GM18870 (cell line): ENCODE measurements at regions not wholly inside any gene's neighbourhood (a gene's known extent, or its start where the extent isn't known, plus 50 kb on each side); places are given as distances from the start of the nearest gene placed in this dataset.

ENCODE experiments used
- ATAC-seq: cut with Tn5 transposase; IDR thresholded peaks from one replicate; pipeline ENCODE4 v1.9.1; 2021; ENCODE audit warnings: moderate library complexity; ENCODE audit not compliant: unreplicated experiment

- ATAC-seq: no peak
Observed at GRCh38 chr7:68491523-68492358, 1106.5 kb upstream of the AUTS2 start.

GRCh38 chr7:68492359-68492690, 1106.0 kb upstream of the AUTS2 start:
- no peak for ATAC-seq

GRCh38 chr7:68503400-68503799, 1094.9 kb upstream of the AUTS2 start:
- no peak for ATAC-seq

- ATAC-seq: no peak
Observed at GRCh38 chr7:68504716-68505115, 1093.6 kb upstream of the AUTS2 start.

- ATAC-seq: no peak
Observed at GRCh38 chr7:68505721-68506120, 1092.6 kb upstream of the AUTS2 start.

GRCh38 chr7:68507668-68508067, 1090.6 kb upstream of the AUTS2 start:
- no peak for ATAC-seq

- no peak for ATAC-seq
Observed at GRCh38 chr7:68509054-68509453, 1089.2 kb upstream of the AUTS2 start.

GRCh38 chr7:68509603-68510002, 1088.7 kb upstream of the AUTS2 start:
- ATAC-seq: no peak

GRCh38 chr7:68511281-68511680, 1087.0 kb upstream of the AUTS2 start:
- no peak for ATAC-seq

GRCh38 chr7:68512466-68512865, 1085.8 kb upstream of the AUTS2 start:
- ATAC-seq: no peak

GRCh38 chr7:68518060-68518459, 1080.2 kb upstream of the AUTS2 start:
- no peak for ATAC-seq

- ATAC-seq: no peak
Observed at GRCh38 chr7:68524126-68524525, 1074.1 kb upstream of the AUTS2 start.

GRCh38 chr7:68529221-68529620, 1069.1 kb upstream of the AUTS2 start:
- no peak for ATAC-seq

GRCh38 chr7:68535266-68535665, 1063.0 kb upstream of the AUTS2 start:
- no peak for ATAC-seq

- no peak for ATAC-seq
Observed at GRCh38 chr7:68537051-68537773, 1061.1 kb upstream of the AUTS2 start.

GRCh38 chr7:68537774-68538071, 1060.6 kb upstream of the AUTS2 start:
- ATAC-seq: no peak

- no peak for ATAC-seq
Observed at GRCh38 chr7:68542831-68543230, 1055.4 kb upstream of the AUTS2 start.

- ATAC-seq: no peak
Observed at GRCh38 chr7:68544851-68545250, 1053.4 kb upstream of the AUTS2 start.

- no peak for ATAC-seq
Observed at GRCh38 chr7:68547181-68547580, 1051.1 kb upstream of the AUTS2 start.

- no peak for ATAC-seq
Observed at GRCh38 chr7:68547799-68548198, 1050.5 kb upstream of the AUTS2 start.

GRCh38 chr7:68550027-68550426, 1048.2 kb upstream of the AUTS2 start:
- ATAC-seq: no peak

GRCh38 chr7:68550635-68551034, 1047.6 kb upstream of the AUTS2 start:
- no peak for ATAC-seq

GRCh38 chr7:68556537-68556936, 1041.7 kb upstream of the AUTS2 start:
- no peak for ATAC-seq
